Fibroblast of lung (primary cell): ENCODE measurements at regions not wholly inside any gene's neighbourhood (a gene's known extent, or its start where the extent isn't known, plus 50 kb on each side); places are given as distances from the start of the nearest gene placed in this dataset.

Experiments used
- EZH2 ChIP-seq: IDR thresholded peaks from 2 replicates; pipeline ENCODE4 v1.5.1; 2012; ENCODE audit warnings: low read length, control low read depth, mild to moderate bottlenecking; ENCODE audit errors: missing control alignments
- TF ChIP-seq, protein P1 (sequence below), 2 donors: IDR thresholded peaks in 1 of 2; conservative IDR thresholded peaks in 1 of 2; 1 replicate in 1 of 2; 2 replicates in 1 of 2; pipeline ENCODE4 v1.5.1; 2011 to 2012; ENCODE audit warnings: low read length in 2 of 2, control low read depth in 1 of 2, inconsistent platforms in 1 of 2, low read depth in 1 of 2, mild to moderate bottlenecking in 1 of 2

DNA sequence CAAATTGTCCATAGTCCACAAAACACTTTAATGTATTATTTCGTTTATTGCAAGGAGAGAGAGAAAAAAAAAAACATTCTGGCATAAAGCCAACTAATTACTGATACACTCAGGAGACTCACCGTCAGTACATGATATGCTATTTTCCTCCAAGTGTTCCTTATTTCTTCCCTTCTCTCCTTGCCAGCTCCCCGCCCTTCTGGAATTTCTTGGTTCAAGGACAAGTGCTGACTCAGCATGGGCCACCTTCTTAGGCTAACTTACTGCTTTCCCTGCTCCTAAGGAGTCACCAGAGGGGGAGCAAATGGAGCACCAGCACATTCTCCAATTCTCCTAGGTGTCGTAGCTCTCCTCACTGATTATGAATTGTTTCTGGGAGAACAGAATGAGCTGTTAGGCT lies 133.8 kb upstream of the HDAC9 start:
- TF ChIP-seq, protein P1, sequence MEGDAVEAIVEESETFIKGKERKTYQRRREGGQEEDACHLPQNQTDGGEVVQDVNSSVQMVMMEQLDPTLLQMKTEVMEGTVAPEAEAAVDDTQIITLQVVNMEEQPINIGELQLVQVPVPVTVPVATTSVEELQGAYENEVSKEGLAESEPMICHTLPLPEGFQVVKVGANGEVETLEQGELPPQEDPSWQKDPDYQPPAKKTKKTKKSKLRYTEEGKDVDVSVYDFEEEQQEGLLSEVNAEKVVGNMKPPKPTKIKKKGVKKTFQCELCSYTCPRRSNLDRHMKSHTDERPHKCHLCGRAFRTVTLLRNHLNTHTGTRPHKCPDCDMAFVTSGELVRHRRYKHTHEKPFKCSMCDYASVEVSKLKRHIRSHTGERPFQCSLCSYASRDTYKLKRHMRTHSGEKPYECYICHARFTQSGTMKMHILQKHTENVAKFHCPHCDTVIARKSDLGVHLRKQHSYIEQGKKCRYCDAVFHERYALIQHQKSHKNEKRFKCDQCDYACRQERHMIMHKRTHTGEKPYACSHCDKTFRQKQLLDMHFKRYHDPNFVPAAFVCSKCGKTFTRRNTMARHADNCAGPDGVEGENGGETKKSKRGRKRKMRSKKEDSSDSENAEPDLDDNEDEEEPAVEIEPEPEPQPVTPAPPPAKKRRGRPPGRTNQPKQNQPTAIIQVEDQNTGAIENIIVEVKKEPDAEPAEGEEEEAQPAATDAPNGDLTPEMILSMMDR (conservative IDR thresholded peaks at IDR 0.05 in 1 of 2, IDR thresholded peaks at IDR 0.05 in 1 of 2; ENCODE audit: low read depth in 1 of 2, low read length in 2 of 2) = peak in 1 of 2 donors; percentile 4
- no peak for TF ChIP-seq EZH2
